CD4-positive, alpha-beta T cell treated with Interleukin-6 for 4 hours (primary cell): ENCODE measurements at regions not wholly inside any gene's neighbourhood (a gene's known extent, or its start where the extent isn't known, plus 50 kb on each side); places are given as distances from the start of the nearest gene placed in this dataset.

Source experiments
- DNase-seq: peaks from one replicate; pipeline ENCODE4 v3.0.0-alpha.2; 2020; ENCODE audit warnings: mixed read lengths

GRCh38 chr12:125435871-125436270 is 370.6 kb downstream of the AACS start:
- no peak for DNase-seq

- DNase-seq, result no peak
Measured at GRCh38 chr12:125436686-125437085, 371.5 kb downstream of the AACS start.

GRCh38 chr12:125440399-125440798 is 375.2 kb downstream of the AACS start:
- no peak for DNase-seq

- no peak for DNase-seq
Measured at GRCh38 chr12:125443341-125443740, 378.1 kb downstream of the AACS start.

GRCh38 chr12:125451408-125451807 is 386.2 kb downstream of the AACS start:
- no peak for DNase-seq

- DNase-seq, result no peak
Measured at GRCh38 chr12:125453751-125454150, 388.5 kb downstream of the AACS start.

GRCh38 chr12:125454291-125454690 is 389.1 kb downstream of the AACS start:
- no peak for DNase-seq

- no peak for DNase-seq
Measured at GRCh38 chr12:125454786-125455480, 389.7 kb downstream of the AACS start.

- no peak for DNase-seq
Measured at GRCh38 chr12:125455556-125455955, 390.3 kb downstream of the AACS start.

- DNase-seq, result no peak
Measured at GRCh38 chr12:125458552-125459268, 393.5 kb downstream of the AACS start.

GRCh38 chr12:125461831-125462230 is 396.6 kb downstream of the AACS start:
- DNase-seq, result no peak

- DNase-seq, result no peak
Measured at GRCh38 chr12:125463386-125463785, 398.2 kb downstream of the AACS start.

GRCh38 chr12:125467363-125467762 is 402.1 kb downstream of the AACS start:
- no peak for DNase-seq

GRCh38 chr12:125469683-125470082 is 404.4 kb downstream of the AACS start:
- DNase-seq, result no peak

GRCh38 chr12:125470838-125471783 is 405.9 kb downstream of the AACS start:
- DNase-seq, result no peak

- DNase-seq, result no peak
Measured at GRCh38 chr12:125473501-125473900, 408.3 kb downstream of the AACS start.

GRCh38 chr12:125487336-125487735 is 422.1 kb downstream of the AACS start:
- no peak for DNase-seq

- DNase-seq, result no peak
Measured at GRCh38 chr12:125491553-125491952, 426.3 kb downstream of the AACS start.

- no peak for DNase-seq
Measured at GRCh38 chr12:125492354-125493270, 427.4 kb downstream of the AACS start.

GRCh38 chr12:125493704-125494308 is 428.6 kb downstream of the AACS start:
- no peak for DNase-seq

GRCh38 chr12:125503128-125503527 is 437.9 kb downstream of the AACS start:
- DNase-seq, result no peak

- DNase-seq, result no peak
Measured at GRCh38 chr12:125509195-125509594, 444.0 kb downstream of the AACS start.
